ENCODE measurements at regions not wholly inside any gene's neighbourhood (a gene's known extent, or its start where the extent isn't known, plus 50 kb on each side); places are given as distances from the start of the nearest gene placed in this dataset.
"Not testable (repeated sequence)": the region's sequence is repeated elsewhere in the genome, so short reads cannot be mapped to it uniquely, and the experiment has no call there.

GRCh38 chr2:19171409-19171808 is 187.0 kb downstream of the OSR1 start:
- no peak for DNase-seq (ENCODE audit: low spot score)
- H3K27me3 Mint-ChIP-seq (ENCODE audit: low read depth) = no peaks in the 10 kb centered on the region
- H3K4me1 Mint-ChIP-seq (ENCODE audit: low read depth) = peaks cover 2% of the 10 kb centered on the region
- no peak overlapping the region for H3K4me3 Mint-ChIP-seq (ENCODE audit: unreplicated experiment)
- no peaks in the 10 kb centered on the region for H3K36me3 Mint-ChIP-seq (ENCODE audit: low read depth)
- TF ChIP-seq CTCF (IDR thresholded peaks at IDR 0.05) = no peak
- no peak overlapping the region for H3K27ac Mint-ChIP-seq (ENCODE audit: unreplicated experiment)
- H3K9me3 Mint-ChIP-seq (ENCODE audit: low read depth) = peaks cover 10% of the 10 kb centered on the region

GRCh38 chr2:19169134-19169768 is 189.2 kb downstream of the OSR1 start:
- no peak for TF ChIP-seq CTCF (IDR thresholded peaks at IDR 0.05)
- no peak overlapping the region for H3K4me3 Mint-ChIP-seq (ENCODE audit: unreplicated experiment)
- no peak overlapping the region for H3K27ac Mint-ChIP-seq (ENCODE audit: unreplicated experiment)
- H3K9me3 Mint-ChIP-seq (ENCODE audit: low read depth) = peaks cover 10% of the 10 kb centered on the region
- no peaks in the 10 kb centered on the region for H3K4me1 Mint-ChIP-seq (ENCODE audit: low read depth)
- H3K27me3 Mint-ChIP-seq (ENCODE audit: low read depth) = no peaks in the 10 kb centered on the region
- no peaks in the 10 kb centered on the region for H3K36me3 Mint-ChIP-seq (ENCODE audit: low read depth)
- no peak for DNase-seq (ENCODE audit: low spot score)

- not testable (repeated sequence) for H3K27ac Mint-ChIP-seq (ENCODE audit: unreplicated experiment); H3K36me3 Mint-ChIP-seq (ENCODE audit: low read depth); DNase-seq (ENCODE audit: low spot score); H3K27me3 Mint-ChIP-seq (ENCODE audit: low read depth); H3K4me1 Mint-ChIP-seq (ENCODE audit: low read depth)
- H3K9me3 Mint-ChIP-seq (ENCODE audit: low read depth) = peaks cover 20% of the 10 kb centered on the region
- H3K4me3 Mint-ChIP-seq (ENCODE audit: unreplicated experiment) = peak overlapping the region; percentile 28
Observed at GRCh38 chr2:19164099-19164498, 194.3 kb downstream of the OSR1 start.

- Mint-ChIP-seq H3K9me3 (ENCODE audit: low read depth) (peaks cover 20% of the 10 kb centered on the region), H3K4me3 (ENCODE audit: unreplicated experiment) (no peak overlapping the region), H3K36me3 (ENCODE audit: low read depth) (peaks cover 7% of the 10 kb centered on the region), H3K27me3 (ENCODE audit: low read depth) (no peaks in the 10 kb centered on the region), H3K27ac (ENCODE audit: unreplicated experiment) (no peak overlapping the region), H3K4me1 (ENCODE audit: low read depth) (no peaks in the 10 kb centered on the region)
- no peak for DNase-seq (ENCODE audit: low spot score)
- TF ChIP-seq CTCF (IDR thresholded peaks at IDR 0.05) = no peak
Observed at GRCh38 chr2:19158896-19159295, 199.5 kb downstream of the OSR1 start.

GRCh38 chr2:19158211-19158610 is 200.2 kb downstream of the OSR1 start:
- Mint-ChIP-seq H3K4me1 (ENCODE audit: low read depth) (no peaks in the 10 kb centered on the region), H3K4me3 (ENCODE audit: unreplicated experiment) (no peak overlapping the region), H3K27ac (ENCODE audit: unreplicated experiment) (no peak overlapping the region), H3K9me3 (ENCODE audit: low read depth) (peaks cover 20% of the 10 kb centered on the region), H3K27me3 (ENCODE audit: low read depth) (no peaks in the 10 kb centered on the region), H3K36me3 (ENCODE audit: low read depth) (peaks cover 7% of the 10 kb centered on the region)
- TF ChIP-seq CTCF (IDR thresholded peaks at IDR 0.05) = no peak
- DNase-seq (ENCODE audit: low spot score) = no peak

GRCh38 chr2:19156646-19157045 is 201.8 kb downstream of the OSR1 start:
- no peak for DNase-seq (ENCODE audit: low spot score)
- peaks cover 19% of the 10 kb centered on the region for H3K9me3 Mint-ChIP-seq (ENCODE audit: low read depth)
- no peak overlapping the region for H3K4me3 Mint-ChIP-seq (ENCODE audit: unreplicated experiment)
- H3K4me1 Mint-ChIP-seq (ENCODE audit: low read depth) = no peaks in the 10 kb centered on the region
- no peak for TF ChIP-seq CTCF (IDR thresholded peaks at IDR 0.05)
- peaks cover 1% of the 10 kb centered on the region for H3K27me3 Mint-ChIP-seq (ENCODE audit: low read depth)
- peaks cover 3% of the 10 kb centered on the region for H3K36me3 Mint-ChIP-seq (ENCODE audit: low read depth)
- no peak overlapping the region for H3K27ac Mint-ChIP-seq (ENCODE audit: unreplicated experiment)
